Islet of Langerhans (tissue), 1 donor: ENCODE measurements at regions not wholly inside any gene's neighbourhood (a gene's known extent, or its start where the extent isn't known, plus 50 kb on each side); places are given as distances from the start of the nearest gene placed in this dataset.
A peak's percentile ranks its signal among the peaks of the same experiment; 100 is the strongest.

Source experiments
- FAIRE-seq: peaks from one replicate; lab custom pipeline; 2011; peaks lifted over from hg19 to GRCh38; lab: Jason Lieb, UNC

GRCh38 chr17:68660302-68660701 lies 59.1 kb upstream of the FAM20A start:
- FAIRE-seq = peak; percentile 87

- no peak for FAIRE-seq
These were observed 58.0 kb upstream of the FAM20A start for GRCh38 chr17:68658999-68659780.

- FAIRE-seq = no peak
These were observed 56.4 kb upstream of the FAM20A start for GRCh38 chr17:68657576-68657975.

- no peak for FAIRE-seq
These were observed 56.0 kb upstream of the FAM20A start for GRCh38 chr17:68657166-68657565.

GRCh38 chr17:68656666-68657065 lies 55.5 kb upstream of the FAM20A start:
- FAIRE-seq = no peak
